Fibroblast of the conjunctiva (primary cell): ENCODE measurements at regions not wholly inside any gene's neighbourhood (a gene's known extent, or its start where the extent isn't known, plus 50 kb on each side); places are given as distances from the start of the nearest gene placed in this dataset.
A peak's percentile ranks its signal among the peaks of the same experiment; 100 is the strongest.

Experiments
- DNase-seq: peaks from one replicate; pipeline ENCODE4 v3.0.0-alpha.2; 2010; ENCODE audit warnings: low read depth

DNA sequence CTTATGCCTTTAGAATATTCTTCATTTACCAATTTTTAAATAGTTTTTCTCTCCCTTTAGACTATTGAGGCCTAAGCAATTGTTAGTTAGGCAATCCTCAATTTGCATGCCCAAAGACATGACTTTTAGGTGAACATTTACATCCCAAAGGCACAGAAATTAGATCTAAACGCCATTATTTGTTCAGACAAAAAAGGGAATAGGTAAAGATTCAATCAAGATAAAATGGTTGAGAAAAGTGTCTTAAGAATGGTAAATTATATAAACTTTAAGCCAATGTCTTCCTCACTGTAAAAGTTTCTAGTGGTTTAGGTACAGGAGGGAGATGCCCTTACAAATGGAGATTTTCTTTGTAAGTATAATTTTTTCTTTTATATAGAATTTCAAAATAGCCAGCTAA lies 50.2 kb upstream of the MME start:
- DNase-seq = no peak

- DNase-seq = peak; percentile 74
Observed at GRCh38 chr3:155026999-155027591, 53.0 kb upstream of the MME start.

- no peak for DNase-seq
Observed at GRCh38 chr3:155024006-155024638, 56.0 kb upstream of the MME start.

GRCh38 chr3:155022896-155023295 lies 57.2 kb upstream of the MME start:
- DNase-seq = no peak

GRCh38 chr3:155019575-155019974 lies 60.5 kb upstream of the MME start:
- no peak for DNase-seq

- DNase-seq = no peak
Observed at GRCh38 chr3:155018621-155019330, 61.3 kb upstream of the MME start.

- DNase-seq = no peak
Observed at GRCh38 chr3:155015776-155016436, 64.2 kb upstream of the MME start.

DNA sequence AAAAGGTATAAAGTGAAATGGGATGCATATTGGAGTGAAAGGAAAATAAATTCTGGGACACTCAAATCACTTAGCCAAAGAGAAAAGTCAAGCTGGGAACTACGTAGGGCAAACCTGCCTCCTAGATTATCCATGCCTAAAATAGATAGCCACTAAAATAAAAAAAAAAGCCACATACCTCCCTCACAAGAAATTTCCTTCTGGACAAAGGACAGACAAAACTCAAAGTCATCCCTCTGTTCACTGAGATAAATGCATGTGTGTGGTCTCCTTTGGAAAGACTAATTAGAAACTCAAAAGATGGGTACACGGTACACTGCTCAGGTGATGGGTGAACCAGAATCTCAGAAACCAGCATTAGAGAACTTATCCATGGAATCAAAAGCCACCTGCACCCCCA lies 65.2 kb upstream of the MME start:
- DNase-seq = no peak

DNA sequence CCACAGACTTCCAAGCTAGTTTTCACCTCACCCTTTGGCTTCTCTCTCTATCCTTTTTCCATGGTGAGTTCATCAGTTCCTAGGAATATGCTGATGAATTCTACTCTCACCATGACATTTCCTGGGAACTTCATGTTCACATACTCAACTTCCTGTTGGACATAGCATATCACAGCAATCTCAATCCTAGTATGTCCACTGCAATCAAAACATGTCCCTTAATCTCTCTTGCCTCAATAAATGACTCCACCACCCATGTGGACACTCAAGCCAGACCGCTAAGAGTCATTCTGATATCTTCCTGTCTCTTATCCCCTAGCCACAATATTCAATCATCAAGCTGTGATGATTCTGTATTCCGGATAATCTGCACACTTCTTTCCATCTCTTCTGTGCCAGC lies 66.7 kb upstream of the MME start:
- DNase-seq = no peak

GRCh38 chr3:155012584-155012983 lies 67.5 kb upstream of the MME start:
- DNase-seq = no peak

GRCh38 chr3:155010416-155010815 lies 69.7 kb upstream of the MME start:
- DNase-seq = no peak

DNA sequence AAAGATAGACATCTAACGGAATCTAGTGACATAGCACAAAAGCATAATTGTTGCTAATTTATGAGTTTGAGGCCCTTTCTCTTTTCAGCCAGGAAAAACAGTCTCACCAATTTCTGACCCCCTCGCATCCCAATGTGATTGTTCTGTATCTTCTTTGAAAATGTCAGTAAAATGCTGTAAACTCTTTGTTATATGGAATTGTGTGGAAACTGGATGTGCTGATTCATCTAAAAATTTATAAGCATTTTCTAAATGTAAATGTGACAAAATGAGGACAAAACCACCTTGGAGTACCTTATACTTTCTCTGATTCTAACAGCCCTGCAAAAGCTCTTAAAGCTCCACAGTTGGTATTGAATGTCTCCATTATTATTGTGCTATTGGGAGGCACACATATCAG lies 70.9 kb upstream of the MME start:
- no peak for DNase-seq

GRCh38 chr3:155007729-155008128 lies 72.4 kb upstream of the MME start:
- no peak for DNase-seq

DNA sequence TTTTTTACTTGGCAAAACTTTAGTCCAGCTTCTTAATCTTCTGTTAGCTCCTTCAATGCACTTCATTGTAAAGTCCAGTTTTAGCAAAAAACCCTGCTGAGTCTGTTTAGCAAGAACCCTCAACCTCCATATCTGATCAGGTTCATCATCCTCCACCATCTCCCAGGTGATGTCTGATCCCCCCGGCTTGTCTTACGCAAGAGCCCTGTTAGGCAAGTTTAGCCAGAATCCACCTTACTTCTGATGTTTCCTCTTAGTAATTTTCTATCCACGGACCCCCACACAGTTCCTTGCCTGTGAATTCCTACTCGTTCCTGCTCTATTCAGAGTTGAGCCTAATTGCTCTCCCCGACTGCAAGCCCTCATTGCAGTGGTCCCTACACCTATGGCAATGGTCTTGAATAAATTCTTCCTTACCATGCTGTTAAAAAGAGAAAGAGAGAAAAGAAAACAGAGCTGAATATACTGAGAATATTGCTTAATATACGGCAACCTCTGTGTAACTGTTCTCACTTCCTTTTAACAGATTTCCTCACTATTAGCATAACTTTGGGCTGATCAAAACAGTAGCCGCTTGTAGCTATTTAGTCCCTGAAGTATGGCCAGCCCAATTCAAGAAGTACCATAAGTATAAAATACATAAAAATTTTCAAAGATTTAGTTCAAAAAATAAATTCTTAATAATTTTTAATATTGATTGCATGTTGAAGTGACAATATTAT lies 78.7 kb upstream of the MME start:
- DNase-seq = no peak

GRCh38 chr3:154992655-154993054 lies 87.5 kb upstream of the MME start:
- no peak for DNase-seq

GRCh38 chr3:154990543-154990942 lies 89.6 kb upstream of the MME start:
- no peak for DNase-seq

DNA sequence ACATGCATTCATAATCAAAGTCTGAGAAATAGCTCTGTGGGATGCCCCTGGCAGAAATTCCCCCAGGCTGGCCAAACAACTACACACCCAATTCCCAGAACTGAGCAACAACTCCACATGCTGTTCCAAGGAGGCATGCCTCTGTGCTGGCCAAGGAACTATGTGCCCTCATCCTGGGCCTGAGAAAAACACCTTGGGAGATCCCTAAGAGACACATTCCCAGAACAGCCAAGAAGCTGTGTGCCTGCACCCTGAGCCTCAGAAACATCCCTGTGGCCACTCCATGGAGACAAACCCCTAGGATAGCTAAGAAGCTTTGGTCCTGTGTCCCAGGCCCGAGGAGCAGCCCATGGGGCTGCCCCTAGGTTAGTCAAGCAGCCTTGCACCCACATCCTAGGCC lies 92.3 kb upstream of the MME start:
- no peak for DNase-seq

- DNase-seq = no peak
Observed at GRCh38 chr3:154981664-154982063, 98.5 kb upstream of the MME start.

GRCh38 chr3:154981201-154981600 lies 98.9 kb upstream of the MME start:
- no peak for DNase-seq

DNA sequence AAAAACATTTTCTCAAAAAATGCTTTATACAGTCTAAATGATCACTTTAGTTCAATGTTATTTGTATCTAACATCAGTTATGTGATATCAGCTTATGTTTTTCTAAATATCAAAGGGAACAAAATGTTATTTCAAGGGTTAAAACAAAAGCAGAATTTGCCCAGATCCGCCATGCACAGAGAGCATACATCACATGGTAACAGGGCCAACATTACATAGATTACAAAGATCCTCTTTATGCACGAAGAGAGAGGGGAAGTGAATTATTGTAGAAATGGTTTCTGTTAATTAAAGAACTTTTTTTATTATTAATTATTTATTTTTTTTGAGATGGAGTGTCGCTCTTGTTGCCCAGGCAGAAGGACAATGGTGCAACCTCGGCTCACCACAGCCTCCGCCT lies 100.8 kb upstream of the MME start:
- DNase-seq = no peak

GRCh38 chr3:154977666-154978065 lies 102.5 kb upstream of the MME start:
- DNase-seq = no peak
